BE2C (cell line): ENCODE measurements at regions not wholly inside any gene's neighbourhood (a gene's known extent, or its start where the extent isn't known, plus 50 kb on each side); places are given as distances from the start of the nearest gene placed in this dataset.

Experiments
- DNase-seq: peaks from one replicate; pipeline ENCODE4 v3.0.0-alpha.2; 2020
- H3K27me3 ChIP-seq: fragments of 250-450 bp; sonication (Bioruptor Pico); 2 replicates; pipeline ENCODE4 v1.5.1; 2020; ENCODE audit warnings: mild to moderate bottlenecking
- H3K36me3 ChIP-seq: fragments of 250-450 bp; sonication (Bioruptor Pico); 2 replicates; pipeline ENCODE4 v1.5.1; 2020; ENCODE audit warnings: mild to moderate bottlenecking
- H3K4me1 ChIP-seq: fragments of 250-450 bp; sonication (Bioruptor Pico); 2 replicates; pipeline ENCODE4 v1.5.1; 2020
- H3K4me3 ChIP-seq: 2 replicates; pipeline ENCODE4 v1.5.1; 2011; ENCODE audit warnings: low read depth, low read length
- H3K9me3 ChIP-seq: fragments of 250-450 bp; sonication (Bioruptor Pico); 2 replicates; pipeline ENCODE4 v1.5.1; 2020
- CTCF ChIP-seq: IDR thresholded peaks from 2 replicates; pipeline ENCODE4 v1.5.1; 2012; ENCODE audit warnings: mild to moderate bottlenecking, low read depth, low read length

- Histone ChIP-seq H3K27me3 (no peaks in the 10 kb centered on the region), H3K9me3 (no peaks in the 10 kb centered on the region), H3K4me1 (peaks cover 28% of the 10 kb centered on the region), H3K4me3 (no peak overlapping the region), H3K36me3 (no peaks in the 10 kb centered on the region)
- no peak for TF ChIP-seq CTCF
- DNase-seq, result peak; percentile 70
These were observed 72.9 kb downstream of the ZNF622 start for GRCh38 chr5:16392718-16393117.

GRCh38 chr5:16391858-16392649 is 73.5 kb downstream of the ZNF622 start:
- Histone ChIP-seq H3K4me3 (no peak overlapping the region), H3K27me3 (no peaks in the 10 kb centered on the region), H3K9me3 (no peaks in the 10 kb centered on the region), H3K4me1 (peaks cover 28% of the 10 kb centered on the region), H3K36me3 (no peaks in the 10 kb centered on the region)
- no peak for DNase-seq
- TF ChIP-seq CTCF, result no peak

DNA sequence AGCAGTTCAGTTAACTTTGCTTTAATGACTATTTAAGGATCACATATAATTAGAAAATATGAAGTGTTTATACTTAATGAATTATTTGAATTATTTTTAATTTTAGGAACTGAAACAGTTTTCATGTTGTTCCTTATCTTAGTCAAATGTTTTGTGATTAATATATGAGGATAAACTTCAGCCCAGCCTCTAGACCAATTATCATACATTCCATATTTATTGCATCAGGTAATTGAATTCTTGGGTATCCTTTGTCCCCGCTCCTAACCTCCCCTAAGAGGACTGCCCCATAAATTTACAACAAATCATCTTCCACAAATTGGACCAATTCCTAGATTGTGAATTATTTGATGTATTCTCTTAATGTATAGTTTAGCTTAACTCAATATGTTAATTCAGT is 74.8 kb downstream of the ZNF622 start:
- no peak for TF ChIP-seq CTCF
- peaks cover 28% of the 10 kb centered on the region for H3K4me1 ChIP-seq
- H3K36me3 ChIP-seq, result no peaks in the 10 kb centered on the region
- H3K27me3 ChIP-seq, result no peaks in the 10 kb centered on the region
- H3K9me3 ChIP-seq, result no peaks in the 10 kb centered on the region
- H3K4me3 ChIP-seq, result no peak overlapping the region
- DNase-seq, result no peak

- no peak for TF ChIP-seq CTCF
- peaks cover 2% of the 10 kb centered on the region; the same call in 1 of the 2 replicates for H3K4me1 ChIP-seq
- H3K36me3 ChIP-seq, result no peaks in the 10 kb centered on the region
- H3K27me3 ChIP-seq, result no peaks in the 10 kb centered on the region
- no peak overlapping the region for H3K4me3 ChIP-seq
- H3K9me3 ChIP-seq, result no peaks in the 10 kb centered on the region; the same call in 1 of the 2 replicates
- DNase-seq, result no peak
These were observed 80.0 kb downstream of the ZNF622 start for GRCh38 chr5:16385516-16386090.

GRCh38 chr5:16384804-16385203 is 80.8 kb downstream of the ZNF622 start:
- H3K36me3 ChIP-seq, result no peaks in the 10 kb centered on the region
- DNase-seq, result no peak
- H3K4me3 ChIP-seq, result no peak overlapping the region
- H3K27me3 ChIP-seq, result no peaks in the 10 kb centered on the region
- no peaks in the 10 kb centered on the region; the same call in 1 of the 2 replicates for H3K9me3 ChIP-seq
- H3K4me1 ChIP-seq, result no peaks in the 10 kb centered on the region
- no peak for TF ChIP-seq CTCF

GRCh38 chr5:16384222-16384621 is 81.4 kb downstream of the ZNF622 start:
- no peaks in the 10 kb centered on the region for H3K36me3 ChIP-seq
- no peaks in the 10 kb centered on the region; the same call in 1 of the 2 replicates for H3K9me3 ChIP-seq
- no peak for TF ChIP-seq CTCF
- no peaks in the 10 kb centered on the region for H3K27me3 ChIP-seq
- no peak for DNase-seq
- no peaks in the 10 kb centered on the region for H3K4me1 ChIP-seq
- no peak overlapping the region for H3K4me3 ChIP-seq
